IPS-NIHi7 (cell line): ENCODE measurements at regions not wholly inside any gene's neighbourhood (a gene's known extent, or its start where the extent isn't known, plus 50 kb on each side); places are given as distances from the start of the nearest gene placed in this dataset.
"Not testable (repeated sequence)": the region's sequence is repeated elsewhere in the genome, so short reads cannot be mapped to it uniquely, and the experiment has no call there.

Experiments
- DNase-seq: peaks from one replicate; pipeline ENCODE4 v3.0.0; 2012; ENCODE audit warnings: mixed read lengths; ENCODE audit errors: extremely low spot score

DNA sequence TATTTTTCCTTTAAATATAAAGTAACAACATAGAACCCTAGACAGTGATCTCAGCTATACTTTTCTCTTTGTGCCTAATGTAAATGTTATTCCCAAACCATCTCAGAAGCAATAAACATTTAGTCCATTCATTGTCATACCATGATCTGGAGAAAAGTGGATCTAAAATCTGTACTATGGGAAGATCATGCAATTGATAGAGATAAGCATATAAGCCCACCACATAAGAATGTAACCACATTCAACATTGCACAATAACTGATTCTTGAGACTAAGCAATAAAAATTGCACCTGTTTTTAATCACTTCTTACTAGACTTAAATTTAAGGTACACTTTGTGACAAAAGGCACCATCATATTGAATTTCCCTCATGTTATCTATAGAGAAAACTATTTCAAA, 1403.0 kb upstream of the C9orf72 start:
- DNase-seq, result no peak

DNA sequence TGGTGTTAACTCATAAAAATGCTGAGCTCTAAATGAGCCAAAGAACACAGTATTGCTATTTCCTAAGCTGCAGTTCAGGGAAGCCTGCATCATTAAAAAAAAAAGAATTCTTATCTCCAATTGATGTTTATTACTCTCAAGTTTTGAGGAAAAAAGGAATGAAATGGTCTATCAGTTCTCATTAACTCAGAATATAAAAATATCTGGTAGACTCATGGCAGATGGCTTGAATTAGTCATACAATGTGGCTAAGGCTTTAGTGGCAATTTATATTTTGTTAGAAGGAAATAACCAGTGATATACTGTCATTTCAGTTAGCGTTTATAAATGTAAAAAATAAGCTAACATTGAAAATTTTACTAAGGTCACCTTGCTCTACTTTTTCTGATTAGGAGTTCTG, 1403.4 kb upstream of the C9orf72 start:
- no peak for DNase-seq

DNA sequence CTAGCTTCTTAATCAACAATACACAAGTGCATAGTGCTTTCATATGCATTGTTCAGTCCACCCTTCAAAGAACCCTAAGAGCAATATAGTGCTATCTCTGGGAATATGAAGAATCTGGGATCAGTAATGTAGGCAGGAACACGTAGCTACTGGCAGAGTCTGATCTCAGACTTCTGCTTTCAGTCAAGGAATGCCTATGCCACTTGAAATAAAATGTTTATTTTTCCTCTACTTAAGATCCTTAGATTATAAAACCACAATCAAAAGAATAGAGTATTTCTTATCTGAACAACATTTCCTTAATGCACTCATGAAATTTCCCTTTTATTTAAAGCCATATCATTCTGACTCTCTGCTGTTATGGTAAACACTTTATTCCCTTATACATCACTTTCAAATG, 1407.8 kb upstream of the C9orf72 start:
- no peak for DNase-seq

DNA sequence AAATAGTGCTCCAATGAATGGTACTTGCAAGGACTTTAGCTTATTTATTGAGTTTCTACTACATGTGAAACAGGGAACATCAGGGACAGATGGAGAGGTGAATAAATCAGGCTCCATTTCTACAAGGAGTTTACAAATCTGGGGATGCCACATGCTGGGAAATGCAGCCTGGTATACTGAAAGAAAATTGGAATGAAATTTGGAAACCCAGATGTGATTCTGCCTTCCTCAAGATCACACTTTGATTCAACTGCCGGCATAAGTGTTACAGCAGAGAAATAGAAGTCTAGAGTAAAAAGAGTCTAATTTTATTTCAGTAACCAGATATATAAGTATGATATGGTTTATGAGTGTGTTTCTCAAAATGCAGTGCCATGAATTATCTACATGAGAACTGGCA, 1408.4 kb upstream of the C9orf72 start:
- no peak for DNase-seq

DNA sequence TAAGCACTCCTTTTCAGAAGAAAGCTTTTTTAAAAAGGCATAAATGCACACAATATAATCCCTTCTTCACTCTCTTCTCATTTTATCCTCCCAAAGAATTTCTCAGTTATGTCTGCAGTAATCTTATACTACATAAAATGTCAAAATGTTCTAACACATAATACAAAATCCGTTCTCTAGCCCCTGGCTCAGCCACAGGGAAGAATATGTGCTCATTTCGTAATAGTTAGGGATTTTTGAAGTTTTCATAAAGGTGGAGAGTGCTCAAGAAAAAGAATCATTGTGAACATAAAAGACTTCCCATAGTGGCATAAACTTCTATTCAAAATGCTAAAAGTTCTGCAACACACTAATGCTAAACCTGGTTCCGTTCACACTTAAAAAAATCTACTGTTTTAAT, 1410.7 kb upstream of the C9orf72 start:
- no peak for DNase-seq

DNA sequence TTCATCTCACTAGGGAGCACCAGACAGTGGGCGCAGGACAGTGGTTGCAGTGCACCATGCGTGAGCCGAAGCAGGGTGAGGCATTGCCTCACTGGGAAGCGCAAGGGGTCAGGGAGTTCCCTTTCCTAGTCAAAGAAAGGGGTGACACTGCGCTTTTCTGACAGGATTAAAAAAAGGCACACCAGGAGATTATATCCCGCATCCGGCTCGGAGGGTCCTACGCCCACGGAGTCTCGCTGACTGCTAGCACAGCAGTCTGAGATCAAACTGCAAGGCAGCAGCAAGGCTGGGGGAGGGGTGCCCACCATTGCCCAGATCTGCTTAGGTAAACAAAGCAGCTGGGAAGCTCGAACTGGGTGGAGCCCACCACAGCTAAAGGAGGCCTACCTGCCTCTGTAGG, 1416.7 kb upstream of the C9orf72 start:
- DNase-seq, result not testable (repeated sequence)

DNA sequence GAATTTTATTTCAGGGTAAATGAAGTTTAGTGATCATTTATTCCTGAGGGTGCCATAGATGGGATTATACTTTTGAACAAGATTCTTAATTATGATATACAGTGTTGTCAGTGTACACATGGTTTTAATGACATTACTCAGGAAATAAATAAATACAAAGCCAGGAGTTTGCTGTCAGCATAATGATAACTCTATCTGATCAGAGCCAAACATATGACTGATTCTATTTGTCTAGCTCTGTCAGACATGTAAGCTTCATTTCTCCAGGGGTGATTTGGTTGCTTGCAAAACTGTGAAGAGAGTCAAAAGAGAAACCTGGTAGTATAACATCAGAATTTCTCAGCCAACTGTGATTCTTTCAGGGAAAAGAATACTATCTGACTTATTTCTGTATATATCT, 1425.8 kb upstream of the C9orf72 start:
- no peak for DNase-seq

DNA sequence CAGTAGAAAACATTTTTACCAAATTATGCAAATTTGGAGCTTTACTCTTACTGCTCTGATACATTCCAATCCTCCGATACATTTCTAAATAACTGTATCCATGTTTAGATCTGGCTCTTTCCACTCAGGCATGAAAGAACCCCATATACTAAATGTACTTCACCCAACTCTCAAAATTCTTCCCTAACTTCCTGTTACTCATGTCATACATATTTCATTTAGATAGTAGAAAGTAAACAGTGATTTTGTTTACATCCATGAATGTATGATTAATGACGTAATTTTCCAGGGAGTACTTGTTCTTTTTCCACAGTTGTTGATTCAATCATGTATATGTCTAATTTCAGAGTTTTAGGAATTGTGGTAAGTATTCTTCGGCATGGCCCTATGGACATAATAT, 1426.5 kb upstream of the C9orf72 start:
- DNase-seq, result no peak

DNA sequence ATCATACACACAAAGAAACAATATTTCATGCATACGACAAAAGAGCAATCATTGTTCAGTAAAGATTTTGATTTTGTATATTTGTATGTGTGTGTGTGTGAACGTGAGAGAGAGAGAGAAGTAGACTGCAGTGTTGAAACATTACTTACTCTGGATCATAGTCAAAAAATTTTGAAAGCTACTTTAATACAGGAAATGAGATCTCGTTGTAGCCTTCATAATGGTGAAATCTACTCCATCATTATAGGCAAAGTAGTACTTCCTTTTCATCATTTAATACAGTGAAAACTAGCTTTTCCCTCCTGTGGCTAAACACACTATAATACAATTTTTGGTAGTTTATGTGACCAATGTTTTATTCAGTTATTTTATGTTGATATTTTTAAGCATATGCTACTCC, 1427.7 kb upstream of the C9orf72 start:
- no peak for DNase-seq

DNA sequence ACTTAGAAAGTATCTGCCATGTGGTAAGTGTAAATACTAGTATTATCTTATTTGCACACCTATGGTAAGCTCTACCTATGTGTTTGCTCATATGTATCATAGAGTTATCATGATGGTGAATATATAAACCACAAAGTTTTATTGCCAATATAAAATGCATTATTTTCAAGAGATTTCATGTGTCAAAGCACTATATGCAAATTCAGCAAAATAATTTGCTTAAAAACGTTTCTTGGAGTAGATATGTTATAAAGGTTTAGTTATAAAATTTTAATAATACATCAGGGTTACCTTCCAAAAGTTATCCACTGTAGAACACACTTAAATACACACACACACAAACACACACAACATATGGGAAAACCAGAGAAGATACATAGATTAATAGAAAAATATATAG, 1431.7 kb upstream of the C9orf72 start:
- DNase-seq, result no peak

DNA sequence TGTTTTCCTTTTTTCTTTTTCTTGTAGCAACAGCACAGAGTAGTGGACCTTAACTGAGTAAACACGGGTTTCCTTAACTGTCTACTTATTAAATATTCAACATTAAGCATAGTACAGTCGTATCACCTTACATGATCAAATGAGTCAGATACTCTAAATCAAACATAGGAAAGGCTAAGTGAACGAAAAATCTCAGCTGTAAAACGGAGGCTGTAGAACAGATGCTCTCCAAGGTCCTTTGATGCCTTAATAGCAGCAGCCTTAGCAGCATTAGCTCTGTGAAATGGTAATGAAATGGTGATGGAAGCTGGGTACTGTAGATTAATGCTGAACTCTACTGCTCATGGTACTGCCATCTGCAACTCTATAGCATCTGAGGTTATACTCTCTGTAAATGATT, 1433.3 kb upstream of the C9orf72 start:
- DNase-seq, result peak; percentile 8

DNA sequence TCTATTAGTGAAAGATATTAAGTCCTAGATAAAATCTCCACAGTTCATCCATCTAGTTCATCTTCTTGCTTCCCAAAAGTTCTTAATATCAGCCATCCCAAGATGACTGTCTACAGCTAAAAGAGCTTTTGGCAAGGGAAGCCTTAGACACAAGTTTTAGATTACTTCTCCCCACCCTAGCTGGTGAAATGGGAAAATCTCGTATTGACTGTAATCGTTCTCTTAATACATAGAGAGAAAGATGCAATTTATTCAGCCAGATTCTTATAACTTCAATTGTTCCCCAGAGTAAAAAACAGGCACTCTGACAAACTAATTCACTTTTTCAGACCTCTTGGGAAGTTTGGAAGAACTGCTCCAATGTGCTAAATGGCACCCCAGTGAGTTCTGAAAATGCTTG, 1439.6 kb upstream of the C9orf72 start:
- DNase-seq, result no peak

DNA sequence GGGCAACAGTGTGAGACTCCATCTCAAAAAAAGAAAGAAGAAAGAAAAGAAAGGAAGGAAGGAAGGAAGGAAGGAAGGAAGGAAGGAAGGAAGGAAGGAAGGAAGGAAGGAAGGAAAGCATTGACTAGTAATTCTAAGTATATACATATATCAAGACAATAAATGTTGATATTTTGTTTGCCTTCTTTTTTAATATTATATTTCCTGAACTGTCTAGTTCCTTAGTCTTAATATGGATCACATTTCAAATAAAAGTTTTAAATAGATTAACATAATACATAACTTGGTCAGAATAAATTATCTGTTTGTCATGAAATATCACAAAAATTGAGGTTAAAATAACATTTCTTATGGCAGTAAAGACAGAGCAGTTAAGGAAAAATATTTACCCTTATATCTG, 1448.4 kb upstream of the C9orf72 start:
- DNase-seq, result no peak

DNA sequence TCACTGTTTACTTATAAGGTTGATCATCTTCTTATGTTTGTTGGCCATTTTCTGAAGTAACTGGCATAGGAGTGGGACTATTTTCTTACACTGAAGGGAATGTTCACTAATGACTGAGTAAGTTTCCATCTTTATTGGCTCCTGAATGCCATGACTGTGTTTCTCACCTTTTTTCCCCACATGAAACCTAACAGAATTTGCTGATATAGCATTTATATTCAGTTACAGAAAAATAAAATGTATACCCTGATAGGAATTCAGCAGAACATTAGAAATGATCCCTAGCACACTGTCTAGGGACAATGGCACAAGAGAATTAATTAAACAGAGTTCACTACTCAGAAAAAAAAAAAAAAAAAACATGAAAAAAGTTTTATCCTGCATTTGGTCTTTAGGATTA, 1465.1 kb upstream of the C9orf72 start:
- no peak for DNase-seq

DNA sequence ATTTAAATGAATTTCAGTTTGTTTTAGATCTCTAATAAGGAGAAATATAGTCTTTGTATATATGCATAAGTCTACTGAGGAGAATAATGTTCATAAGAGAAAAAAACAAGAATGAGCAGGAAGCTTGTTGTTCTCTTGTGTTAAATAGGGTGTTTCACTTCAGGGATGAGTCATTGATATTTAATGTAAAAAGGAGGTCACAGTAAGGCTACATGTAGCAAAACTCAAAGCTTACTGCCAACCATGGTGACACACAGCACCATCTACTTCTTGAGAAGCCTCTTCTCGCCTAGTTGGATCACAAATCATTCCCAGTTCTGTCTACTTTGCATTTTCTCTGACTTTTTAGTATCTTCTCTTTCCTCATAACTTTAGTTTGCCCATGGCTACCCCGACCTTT, 1466.0 kb upstream of the C9orf72 start:
- no peak for DNase-seq

DNA sequence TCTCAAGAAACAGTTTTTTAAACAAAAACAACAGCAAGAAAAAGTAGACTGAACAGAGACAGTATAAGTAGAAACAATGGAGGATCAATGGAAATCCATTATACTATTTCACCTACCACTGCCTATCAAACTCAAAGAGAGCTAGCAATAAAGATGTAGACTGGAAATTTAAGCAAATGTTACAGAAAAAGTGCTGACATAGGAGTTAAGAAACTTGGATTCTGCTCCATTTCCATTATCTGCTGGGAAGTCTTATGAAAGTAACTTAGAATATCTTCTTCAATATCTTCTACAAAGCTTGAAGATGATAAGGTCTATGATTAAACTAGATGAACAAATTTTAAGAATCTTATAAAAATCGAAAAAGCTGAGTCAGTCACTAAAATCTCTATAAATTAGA, 1469.8 kb upstream of the C9orf72 start:
- no peak for DNase-seq

DNA sequence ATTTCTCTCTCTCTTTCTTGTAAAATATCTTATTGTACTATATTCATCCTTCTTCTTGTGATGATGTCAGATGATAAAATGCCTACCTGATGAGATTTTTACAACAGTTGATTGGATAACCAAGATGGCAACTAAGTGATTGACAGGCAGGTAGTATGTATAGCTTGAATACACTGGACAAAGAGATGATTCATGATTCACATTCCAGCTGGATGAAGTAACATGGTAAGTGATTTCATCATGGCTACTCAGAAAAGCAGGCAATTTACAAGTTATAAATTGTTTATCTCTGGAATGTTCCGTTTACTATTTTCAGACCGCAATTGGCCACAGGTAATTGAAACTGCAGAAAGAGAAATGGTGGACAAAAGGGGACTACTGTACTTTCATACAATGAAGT, 1471.7 kb upstream of the C9orf72 start:
- no peak for DNase-seq

DNA sequence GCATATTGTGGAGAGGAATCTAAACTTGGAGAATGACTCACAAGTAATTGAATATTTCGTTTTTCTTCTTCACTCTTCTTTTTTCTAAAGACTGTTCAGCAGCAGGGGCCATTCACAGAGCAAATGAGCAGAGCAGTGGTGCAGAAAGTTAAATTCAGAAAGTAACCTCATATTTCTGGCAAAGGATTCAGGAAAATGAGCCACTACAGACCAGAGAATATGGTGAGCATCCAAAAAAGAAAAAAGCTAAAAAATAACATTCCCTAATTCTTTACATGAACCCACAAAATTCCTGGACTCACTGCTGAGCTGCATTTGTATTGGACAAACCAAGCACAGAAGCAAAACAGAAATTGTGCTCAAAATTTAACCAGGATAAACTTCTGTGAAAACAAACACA, 1486.8 kb upstream of the C9orf72 start:
- DNase-seq, result no peak

DNA sequence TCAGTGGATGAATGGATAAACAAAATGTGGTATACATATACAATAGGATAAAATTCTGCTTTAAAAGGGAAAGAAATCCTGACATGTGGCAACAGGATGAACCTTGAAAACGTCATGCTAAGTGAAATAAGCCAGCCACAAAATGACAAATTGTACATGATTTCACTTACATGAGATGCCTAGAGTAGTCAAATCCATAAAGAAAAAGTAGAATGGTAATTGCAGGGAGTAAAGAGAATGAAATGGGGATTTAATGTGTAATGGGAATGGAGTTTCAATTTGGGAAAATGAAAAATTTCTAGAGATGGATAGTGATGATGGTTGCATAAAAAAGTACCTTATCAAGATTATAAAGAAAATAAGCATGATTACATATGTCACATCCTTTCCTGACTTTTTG, 1489.2 kb upstream of the C9orf72 start:
- DNase-seq, result no peak

DNA sequence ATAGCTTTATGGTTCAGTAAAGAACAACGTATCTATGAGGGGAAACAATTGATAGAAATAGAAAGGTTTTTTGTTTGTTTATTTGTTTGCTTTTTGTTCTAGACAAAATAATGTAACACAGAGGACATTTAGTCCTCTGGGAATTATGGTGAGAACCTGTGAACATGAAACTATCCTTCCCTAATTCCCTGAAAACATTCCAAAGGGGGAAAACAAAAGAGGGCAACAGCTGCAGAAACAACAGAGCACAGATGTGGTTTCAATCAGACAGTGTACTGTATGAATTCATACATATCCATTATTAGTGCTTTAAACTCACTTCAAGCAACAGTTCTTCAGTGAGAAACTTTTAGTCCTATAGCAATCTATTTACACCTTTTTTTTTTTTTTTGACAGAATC, 1489.8 kb upstream of the C9orf72 start:
- no peak for DNase-seq

DNA sequence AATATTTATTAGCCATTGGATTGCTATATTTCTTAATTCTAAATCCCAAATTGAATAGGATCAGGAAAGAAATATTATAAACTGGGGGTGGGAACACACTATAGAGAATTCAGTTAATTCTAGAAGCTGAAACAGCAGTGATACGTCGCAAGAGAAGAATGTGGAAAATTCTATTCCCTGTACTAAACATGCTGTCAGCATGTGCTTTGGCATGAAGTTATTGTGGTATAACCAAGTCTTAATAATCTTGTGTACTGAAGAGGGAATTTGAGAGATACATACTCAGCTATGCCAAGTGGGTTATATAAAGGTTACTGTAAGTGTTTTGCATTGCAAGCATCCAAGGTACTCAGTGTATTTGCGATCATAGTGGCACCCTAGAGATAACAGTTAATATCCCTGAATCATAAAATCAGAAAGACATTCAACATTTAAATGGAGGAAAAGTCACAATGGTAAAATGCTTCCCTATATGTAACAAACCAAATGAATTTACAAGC, 1492.9 kb upstream of the C9orf72 start:
- DNase-seq, result no peak

DNA sequence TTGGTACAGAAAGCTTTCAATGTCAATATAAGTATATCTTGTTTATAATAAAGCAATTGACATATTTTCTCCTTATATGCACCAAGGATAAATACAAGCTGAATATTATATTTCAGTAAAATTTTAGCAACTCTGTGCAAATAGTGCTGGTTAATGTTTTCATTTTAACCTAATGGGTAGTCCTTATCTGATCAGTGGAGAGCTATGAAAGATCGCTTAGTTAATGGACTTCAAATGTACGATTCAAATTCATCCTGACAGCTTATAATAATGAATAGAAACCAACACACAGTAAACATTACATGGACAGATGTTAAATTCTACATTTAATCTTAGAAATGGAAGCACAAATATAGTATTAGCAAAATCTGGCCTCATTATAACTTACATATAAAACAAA, 1495.2 kb upstream of the C9orf72 start:
- no peak for DNase-seq

DNA sequence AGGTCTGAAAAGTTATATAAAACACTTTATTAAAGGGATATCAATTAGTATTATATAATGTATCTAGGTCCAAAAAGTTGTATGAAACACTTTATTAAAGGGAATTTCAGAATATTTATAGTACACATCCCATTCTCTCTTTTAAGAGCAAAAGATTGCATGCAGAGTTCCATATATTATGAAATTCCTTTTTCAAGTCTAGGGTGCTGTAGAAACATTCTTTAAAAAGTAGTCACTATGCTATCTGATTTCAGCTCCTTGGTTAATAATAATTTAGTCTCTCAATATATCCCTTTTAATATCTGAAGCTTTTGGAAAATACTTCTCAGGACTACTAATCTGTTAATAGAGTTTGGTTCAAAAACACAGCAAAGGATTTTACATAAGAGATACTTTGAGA, 1496.1 kb upstream of the C9orf72 start:
- DNase-seq, result no peak

DNA sequence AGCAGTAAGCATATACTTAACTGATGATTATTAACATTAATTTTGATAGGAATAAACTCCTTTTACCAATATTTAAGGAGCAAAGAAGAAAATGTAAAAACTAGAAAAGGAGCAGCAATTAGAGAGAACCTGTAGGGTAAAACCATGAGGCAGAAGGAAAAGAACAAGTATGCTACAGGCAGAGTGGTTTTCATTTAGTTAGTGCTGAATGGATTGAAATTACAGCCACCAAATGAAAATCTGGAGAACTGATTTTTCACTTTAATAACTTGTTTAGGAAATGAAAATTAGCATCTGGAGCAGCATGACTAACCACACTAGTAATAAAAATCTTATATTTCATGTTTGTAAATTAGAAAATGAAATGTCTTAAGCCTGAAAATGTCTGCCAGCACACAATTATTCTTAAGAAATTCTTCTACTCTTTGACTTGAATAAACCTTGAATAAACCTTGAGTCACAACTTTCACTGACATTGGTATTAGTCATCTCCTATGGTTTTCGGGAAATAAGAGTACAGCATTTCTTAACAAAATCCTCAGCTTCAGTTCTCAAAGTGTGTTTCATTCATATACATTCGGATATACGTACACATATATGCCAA, 1504.9 kb upstream of the C9orf72 start:
- no peak for DNase-seq

DNA sequence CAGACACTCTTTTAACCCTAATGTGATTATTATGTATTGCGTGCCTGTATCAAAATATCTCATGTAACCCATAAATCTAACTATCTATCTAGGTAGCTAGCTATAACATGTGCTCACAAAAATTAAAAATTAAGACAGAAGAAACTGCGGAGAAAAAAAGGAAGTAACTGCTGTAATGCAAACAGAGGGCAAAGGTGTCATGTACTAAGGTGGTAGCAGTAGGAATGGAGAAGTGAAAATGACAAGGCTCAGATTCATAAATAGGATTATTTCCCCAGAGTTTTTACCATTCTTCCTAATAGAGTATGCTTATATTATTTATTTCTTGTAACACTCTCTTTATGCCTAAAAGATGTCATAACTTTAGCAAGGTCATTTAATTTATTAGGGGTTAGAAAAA, 1527.5 kb upstream of the C9orf72 start:
- DNase-seq, result no peak
